Right ventricle myocardium superior (tissue), 1 donor: ENCODE measurements at regions not wholly inside any gene's neighbourhood (a gene's known extent, or its start where the extent isn't known, plus 50 kb on each side); places are given as distances from the start of the nearest gene placed in this dataset.
"Not testable (repeated sequence)": the region's sequence is repeated elsewhere in the genome, so short reads cannot be mapped to it uniquely, and the experiment has no call there.

Source experiments
- ATAC-seq: fragments of 200-7000 bp; cut with Tn5 transposase; one replicate; pipeline ENCODE4 v1.9.1; 2020; ENCODE audit warnings: mild to moderate bottlenecking; ENCODE audit not compliant: poor library complexity
- DNase-seq: peaks from one replicate; pipeline ENCODE4 v3.0.0-alpha.2; 2020
- intact Hi-C: fragments of 100-400 bp; cut with DNase I; formaldehyde crosslinking; loops from one replicate; pipeline ENCODE4 v1.11.2; 2022
- donor health status: DM: no; HTN: yes; CAD: no; lungs with severe emphysema.

DNA sequence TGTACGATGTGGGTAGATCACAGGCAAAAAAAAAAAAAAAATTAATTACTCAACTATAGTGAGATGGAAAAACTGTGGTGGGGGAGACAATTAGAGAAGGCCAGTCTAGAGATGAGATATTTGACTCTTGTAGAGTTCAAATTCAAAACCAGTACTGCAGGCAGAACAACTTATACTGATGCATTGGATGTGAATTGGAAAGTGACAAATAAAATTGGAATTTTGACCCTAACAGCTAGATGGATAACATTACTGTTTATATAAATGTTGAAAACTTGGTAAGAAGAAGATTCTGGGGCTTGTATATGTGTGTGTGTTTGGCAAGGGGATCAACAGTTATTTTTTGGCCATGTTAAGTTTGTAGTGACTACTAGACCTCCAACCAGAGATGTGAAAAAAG is 256.9 kb downstream of the RND3 start:
- DNase-seq, result no peak
- no peak for ATAC-seq
- intact Hi-C loops, result no loop called here

DNA sequence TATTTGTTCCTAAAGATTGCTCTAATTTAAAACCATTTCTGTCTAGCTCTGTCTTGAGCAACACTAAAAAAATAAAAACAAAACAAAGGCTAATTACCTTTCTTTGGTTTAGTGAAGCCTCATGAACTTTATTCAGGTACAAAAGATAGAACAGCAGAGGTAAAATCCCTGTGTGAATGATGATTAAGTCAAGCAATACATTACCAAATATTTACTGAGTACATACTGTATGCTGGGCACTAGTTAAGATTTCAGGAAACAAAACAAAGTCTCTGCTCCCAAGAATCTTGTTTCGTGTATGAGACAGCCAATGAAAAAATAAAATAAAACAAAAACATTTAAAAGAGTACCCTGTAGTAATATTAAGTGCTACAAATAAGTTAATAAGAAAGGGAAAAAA is 257.5 kb downstream of the RND3 start:
- intact Hi-C loops, result no loop called here
- DNase-seq (no peak), ATAC-seq (no peak)

DNA sequence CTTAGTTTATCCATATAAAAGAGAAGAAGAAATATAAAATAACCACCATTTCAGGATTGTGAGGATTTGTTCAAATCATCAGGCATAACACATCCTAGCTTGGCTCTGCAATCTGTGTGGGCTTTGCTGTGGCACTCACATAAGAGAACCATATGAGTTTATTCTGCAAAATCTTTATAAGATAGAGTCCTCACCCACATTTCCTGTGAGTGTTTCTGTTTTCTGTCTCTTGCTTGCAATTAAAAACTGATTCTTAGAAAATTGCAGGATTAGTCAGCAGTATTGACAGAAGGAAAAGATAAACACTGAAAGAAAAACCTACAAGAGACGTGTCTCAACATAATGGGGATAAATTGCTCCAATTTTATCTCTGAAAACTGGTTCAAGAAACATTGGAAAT is 258.5 kb downstream of the RND3 start:
- intact Hi-C loops, result no loop called here
- ATAC-seq (no peak), DNase-seq (no peak)

DNA sequence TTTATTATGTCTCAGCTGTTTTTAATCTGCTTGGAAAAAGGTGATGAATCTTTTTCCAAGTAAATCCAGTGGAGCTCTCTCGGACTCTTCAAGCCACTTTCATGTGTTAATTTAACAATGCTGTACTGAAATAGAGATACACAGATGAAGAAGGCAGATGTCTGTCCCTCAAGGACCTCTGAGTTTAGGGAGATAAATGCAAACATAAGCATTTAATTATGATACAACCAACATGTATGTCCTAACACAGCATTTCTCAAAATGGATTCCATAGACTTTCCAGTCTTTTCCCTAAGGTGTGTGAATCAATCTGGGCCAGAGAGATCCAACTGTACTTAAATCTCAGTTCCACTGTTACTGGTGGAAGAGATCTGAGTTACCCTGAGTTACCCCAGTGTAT is 262.4 kb downstream of the RND3 start:
- ATAC-seq (no peak), DNase-seq (no peak)
- intact Hi-C loops, result no loop called here

DNA sequence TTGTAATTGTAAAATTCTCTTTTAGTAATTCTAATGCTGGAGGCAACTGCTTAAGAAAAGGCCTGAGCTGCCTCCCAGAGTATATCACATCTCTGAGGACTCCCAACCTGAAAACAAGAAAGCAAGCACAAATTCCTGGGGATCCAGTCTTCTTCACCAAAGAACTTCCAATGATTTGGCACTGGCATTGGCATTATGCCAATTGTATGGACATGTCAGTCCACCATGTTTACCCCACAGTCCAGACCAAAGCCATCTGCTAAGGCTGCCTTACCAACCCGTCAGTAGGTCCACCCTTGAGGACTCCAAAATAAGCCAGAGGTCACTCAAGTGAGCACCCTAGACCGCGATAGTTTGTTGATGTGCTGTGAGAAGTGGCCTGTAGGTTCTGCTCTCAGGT is 263.1 kb downstream of the RND3 start:
- ATAC-seq, result no peak
- intact Hi-C loops, result no loop called here
- DNase-seq, result no peak

DNA sequence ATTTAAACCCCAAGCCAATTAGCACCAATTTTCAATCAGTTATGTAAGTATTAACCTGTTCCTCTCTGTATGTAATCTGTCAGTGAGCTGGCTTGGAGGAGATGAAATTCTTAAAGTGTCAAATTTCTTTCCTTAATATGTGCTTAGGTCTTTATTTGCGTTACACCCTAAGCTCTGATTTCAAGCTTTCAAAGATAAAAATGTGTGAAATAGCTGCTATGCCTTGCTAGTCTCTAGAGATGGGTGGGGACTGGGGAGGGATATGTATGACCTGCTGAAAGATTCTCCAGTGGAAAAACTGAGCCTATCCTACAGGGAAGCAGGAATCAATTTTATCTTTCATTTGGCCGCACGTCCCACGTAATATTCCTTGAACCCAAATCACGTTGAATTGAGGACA is 264.5 kb downstream of the RND3 start:
- DNase-seq, result no peak
- ATAC-seq, result no peak
- intact Hi-C loops, result no loop called here

DNA sequence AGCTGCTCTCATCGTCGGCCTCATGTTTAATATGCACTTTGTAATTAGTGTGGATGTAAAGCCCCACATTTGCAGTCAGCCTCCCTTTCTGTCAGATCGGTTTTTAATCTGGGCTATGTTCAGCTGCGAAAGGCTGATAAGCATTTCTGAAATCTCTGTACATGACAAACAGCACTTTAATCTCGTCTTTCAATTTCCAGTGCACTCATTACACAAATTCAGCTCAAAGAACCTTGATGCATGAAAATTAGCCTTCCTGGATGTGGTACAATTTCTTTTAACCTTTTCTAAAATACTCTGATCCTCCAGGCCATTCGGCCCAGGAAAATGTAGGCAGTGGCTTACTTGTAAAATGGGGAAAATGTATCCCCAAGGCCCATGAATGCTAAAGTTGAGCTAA is 265.1 kb downstream of the RND3 start:
- no peak for DNase-seq
- no peak for ATAC-seq
- intact Hi-C loops, result no loop called here

DNA sequence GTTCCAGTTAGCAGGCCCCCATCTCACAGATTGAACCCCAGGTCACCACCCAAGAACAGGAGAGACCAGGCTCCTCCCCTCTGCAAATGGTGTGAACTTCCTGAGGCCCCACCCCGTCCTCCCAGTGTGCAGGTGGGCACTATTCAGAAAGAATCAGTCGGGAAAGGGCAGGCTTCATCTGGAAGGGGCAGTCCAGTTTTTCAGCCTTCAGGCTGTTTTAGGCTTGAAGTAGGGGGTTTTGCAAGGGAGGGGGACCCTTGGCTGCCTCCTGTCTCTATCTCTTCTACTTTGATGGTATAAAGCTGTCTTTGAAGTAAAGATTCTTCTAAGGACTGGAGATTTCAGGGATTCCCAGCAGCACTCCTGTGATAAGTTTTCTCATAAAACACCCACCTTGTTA is 267.6 kb downstream of the RND3 start:
- ATAC-seq, result no peak
- intact Hi-C loops, result no loop called here
- DNase-seq, result no peak

DNA sequence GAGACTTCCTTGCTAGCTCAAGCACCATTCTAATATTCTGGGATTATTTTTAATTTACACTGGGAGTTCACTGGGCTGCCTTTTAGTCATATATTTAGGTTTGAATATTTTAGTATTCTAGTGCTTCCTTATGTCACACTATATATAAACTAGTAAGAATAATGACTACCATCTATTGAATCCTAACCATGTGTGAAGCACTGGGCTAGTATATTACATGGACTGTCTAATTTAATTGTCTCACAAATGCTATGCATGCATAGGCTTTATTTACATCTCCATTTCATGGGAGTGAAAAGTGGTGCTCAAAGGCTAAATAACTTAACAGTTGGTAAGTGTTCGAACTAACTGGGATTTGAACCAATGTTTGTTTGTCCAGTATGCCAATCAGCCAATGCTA is 272.4 kb downstream of the RND3 start:
- DNase-seq (no peak), ATAC-seq (no peak)
- intact Hi-C loops, result no loop called here

DNA sequence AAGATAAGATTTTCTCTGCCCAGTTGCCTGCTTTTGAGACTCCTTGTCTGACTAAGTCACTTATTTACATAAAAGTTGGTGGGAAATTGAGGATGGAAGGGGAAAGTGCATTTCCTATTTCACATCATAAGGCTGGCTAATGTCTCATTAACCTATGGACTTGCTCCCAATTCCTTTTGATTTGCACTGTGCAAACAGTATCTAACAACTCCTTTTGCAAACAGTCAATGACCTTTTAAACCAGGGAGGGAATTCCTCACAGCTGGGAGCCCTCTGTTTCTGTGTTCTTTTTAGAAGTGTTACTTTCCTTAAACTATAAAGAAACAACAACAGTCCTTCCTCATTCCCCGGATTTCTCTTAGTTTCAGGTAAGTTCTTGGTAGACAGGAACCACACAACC is 272.8 kb downstream of the RND3 start:
- intact Hi-C loops, result no loop called here
- ATAC-seq (no peak), DNase-seq (no peak)

DNA sequence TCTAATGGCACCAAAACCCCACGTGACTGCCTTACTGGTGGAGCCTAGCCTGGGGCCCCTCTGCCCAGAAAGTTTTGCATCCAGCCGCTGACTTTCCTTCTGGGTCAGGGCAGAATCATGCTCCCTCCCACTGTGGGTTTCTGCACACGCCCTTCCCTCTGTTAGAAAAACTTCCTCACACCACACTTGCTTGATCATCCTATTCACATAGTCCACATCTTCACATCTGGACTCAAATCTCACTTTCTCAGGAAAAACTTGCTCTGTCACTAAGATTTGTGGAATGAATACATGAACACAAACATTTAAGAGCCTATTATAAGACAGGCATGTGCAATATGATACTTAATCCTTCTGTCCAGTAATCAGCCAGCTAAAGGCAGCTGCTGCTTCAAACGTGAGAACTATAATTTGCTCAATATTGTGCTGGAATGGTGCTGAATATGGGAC is 274.7 kb downstream of the RND3 start:
- intact Hi-C loops, result no loop called here
- DNase-seq (no peak), ATAC-seq (no peak)

DNA sequence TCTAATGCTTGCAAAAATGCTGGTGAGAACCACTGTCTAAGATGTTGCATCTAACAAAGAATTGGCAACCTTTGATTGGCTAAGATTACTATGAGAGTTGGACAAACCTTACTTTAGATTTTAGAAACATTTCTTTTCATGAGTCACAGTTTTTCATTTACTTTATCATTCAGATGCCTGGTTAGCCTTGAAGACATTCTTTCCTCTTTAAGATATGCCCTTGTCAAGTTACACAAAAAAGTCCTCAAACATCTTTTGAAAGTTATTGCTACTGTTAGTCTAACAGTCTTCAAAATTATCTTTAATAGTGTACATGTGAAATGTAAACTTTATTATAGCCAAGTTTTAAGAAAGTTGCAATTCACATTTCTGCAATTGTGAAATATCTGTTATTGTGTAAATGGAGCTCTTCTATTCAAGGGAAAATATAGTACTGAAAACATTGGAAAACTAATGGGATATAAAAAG is 276.3 kb downstream of the RND3 start:
- DNase-seq, result no peak
- intact Hi-C loops, result no loop called here
- ATAC-seq, result no peak

DNA sequence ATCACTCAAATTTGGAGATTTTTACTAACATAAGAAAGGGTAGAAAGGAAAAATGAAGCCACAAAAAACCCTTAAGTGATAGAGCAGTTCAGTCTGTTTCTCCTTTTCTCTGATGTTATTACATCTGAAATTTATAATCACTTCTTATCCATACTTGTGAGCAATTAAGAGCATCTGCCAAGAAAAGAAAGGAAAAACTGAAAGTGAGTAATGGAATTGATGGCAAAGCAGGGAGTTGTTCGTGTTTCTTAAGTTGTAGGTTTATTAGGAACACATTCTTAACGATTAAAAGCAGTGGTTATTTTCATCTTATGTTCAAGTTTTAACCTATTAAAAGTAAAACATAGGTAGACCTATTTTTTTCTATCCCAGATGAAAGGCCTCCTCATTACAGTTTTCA is 277.7 kb downstream of the RND3 start:
- DNase-seq (no peak), ATAC-seq (no peak)
- intact Hi-C loops, result no loop called here

DNA sequence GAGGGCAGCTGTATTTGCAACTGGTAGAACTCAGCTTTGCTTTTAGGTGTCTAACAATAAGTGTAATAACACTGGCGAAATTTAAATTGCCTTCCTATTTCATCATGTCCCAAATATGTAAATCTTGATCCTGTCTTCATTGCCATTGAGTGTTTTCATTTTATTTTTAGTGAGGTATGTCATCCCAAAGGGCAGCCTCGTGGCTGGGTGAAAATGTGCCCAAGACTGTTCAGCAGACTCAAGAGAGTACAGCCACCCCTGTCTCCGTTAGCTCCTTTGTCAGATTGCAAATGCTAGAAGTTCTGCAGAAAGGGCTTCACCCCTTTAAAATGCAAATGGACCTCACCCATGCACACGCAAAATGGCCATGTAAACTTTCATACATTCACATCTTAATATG is 278.8 kb downstream of the RND3 start:
- intact Hi-C loops, result no loop called here
- no peak for DNase-seq
- no peak for ATAC-seq

DNA sequence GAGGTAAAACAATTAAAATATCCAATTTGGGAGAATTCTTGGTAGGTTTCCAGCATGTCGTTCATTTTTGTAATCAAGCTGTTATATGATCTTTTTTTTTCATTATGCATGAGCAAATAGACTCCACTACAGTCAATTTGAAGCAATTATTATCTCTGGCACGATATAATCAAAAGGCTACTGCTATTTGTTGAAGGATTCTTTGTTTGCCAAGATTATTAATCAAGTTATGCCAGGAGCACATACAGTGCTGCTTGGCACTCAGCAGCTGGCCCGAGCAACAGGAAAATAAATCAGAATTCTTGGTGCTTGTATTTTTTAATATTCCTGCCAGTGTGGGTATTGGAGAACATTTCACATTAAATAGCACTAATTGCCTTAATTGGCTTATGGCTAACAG is 279.5 kb downstream of the RND3 start:
- ATAC-seq, result no peak
- intact Hi-C loops, result no loop called here
- DNase-seq, result no peak

DNA sequence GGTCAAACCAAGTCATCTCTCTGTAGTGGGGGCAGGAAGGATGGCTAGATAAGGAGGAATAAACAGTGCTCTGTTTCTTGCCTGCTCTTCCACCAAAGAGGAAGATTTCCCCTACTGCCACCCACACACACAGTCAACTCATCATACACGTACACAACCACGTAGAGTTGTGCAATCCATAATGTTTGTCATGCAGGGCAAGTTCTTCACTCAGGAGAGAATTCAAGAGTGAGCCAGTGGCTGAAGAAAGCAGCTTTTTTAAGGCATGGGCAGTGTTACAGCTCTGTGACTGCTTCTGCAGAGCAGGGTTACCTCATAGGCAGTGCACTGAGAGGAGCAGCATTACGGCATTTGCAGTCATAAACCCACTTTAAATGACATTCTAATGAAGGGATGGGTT is 283.0 kb downstream of the RND3 start:
- ATAC-seq (peak; percentile 29), DNase-seq (no peak)
- intact Hi-C loops, result no loop called here

DNA sequence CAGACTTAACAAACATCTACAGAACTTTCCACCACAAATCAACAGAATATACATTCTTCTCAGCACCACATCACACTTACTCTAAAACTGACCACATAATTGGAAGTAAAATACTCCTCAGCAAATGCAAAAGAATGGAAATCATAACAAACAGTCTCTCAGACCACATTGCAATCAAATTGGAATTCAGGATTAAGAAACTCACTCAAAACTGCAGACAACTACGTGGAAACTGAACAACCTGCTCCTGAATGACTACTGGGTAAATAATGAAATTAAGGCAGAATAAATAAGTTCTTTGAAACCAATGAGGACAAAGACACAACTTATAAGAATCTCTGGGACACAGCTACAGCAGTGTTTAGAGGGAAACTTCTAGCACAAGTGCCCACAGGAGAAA is 292.7 kb downstream of the RND3 start:
- DNase-seq, ATAC-seq, intact Hi-C loops: not testable (repeated sequence)

DNA sequence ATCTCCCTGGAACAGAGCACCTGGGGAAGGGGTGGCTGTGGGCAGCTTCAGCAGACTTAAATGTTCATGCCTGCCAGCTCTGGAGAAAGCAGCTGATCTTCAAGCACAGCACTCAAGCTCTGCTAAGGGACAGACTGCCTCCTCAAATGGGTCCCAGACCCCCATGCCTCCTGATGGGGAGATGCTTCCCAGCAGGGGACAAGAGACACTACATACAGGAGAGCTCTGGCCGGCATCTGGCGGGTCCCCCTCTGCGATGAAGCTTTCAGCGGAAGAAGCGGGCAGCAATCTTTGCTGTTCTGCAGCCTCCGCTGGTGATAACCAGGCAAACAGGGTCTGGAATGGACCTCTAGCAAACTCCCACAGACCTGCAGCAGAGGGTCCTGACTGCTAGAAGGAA is 294.8 kb downstream of the RND3 start:
- no peak for ATAC-seq
- intact Hi-C loops, result no loop called here
- DNase-seq, result no peak

DNA sequence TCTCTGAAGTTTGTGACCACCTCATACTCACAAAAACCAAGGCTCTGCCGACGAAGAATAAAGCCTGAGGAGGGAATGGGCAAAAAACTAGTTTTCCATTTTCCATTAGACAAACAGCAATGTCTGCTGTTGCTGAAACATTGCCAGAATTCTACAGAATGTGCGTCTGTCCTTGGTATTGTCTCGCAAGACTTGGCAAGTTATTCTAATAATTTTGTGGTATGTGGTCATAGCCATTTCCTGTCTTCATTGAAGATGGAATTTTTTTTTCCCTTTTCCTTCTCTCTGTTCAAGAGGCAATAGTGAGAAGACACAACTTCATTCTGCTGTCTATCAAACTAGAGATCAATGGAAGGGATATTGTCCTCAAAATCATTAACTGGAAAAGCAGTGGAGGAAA is 296.1 kb downstream of the RND3 start:
- ATAC-seq (no peak), DNase-seq (no peak)
- intact Hi-C loops, result no loop called here

DNA sequence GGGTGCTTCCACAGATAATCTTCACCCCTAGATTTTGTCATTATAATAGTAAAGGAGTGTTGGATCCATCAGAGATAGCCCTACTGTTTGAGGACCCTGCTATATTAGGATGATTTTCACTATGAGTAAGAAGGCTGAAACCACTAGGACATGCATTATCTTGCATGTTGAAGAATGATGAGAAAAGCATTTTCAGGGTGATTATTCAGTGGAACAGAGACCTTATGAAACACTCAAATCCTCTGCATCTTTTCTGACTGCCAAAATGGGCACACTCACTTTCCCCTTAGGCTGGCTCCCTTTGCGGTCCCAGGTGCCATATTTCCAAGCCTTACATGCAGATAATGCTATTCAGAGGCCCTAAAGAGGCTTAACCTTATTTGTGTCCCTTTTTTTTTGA is 296.9 kb downstream of the RND3 start:
- intact Hi-C loops, result no loop called here
- no peak for ATAC-seq
- DNase-seq, result no peak

DNA sequence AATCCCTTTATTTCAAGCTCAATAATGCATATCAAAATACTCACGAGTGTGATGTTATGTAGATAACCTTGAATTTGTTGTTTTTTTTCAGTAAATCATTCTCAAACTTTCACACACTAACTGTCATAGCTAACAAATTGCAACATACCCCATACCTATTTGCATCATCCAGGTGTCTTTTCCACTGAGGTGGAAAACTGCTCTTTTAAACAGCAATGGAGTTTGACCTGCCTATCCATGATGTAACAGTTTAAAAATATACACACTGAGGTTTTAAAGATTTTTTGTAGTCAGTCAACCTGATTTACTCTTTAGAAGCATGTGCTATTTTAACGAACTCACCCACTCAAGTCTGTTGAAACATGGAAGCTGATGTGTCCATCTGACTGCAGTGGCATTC is 298.7 kb downstream of the RND3 start:
- DNase-seq, result no peak
- ATAC-seq, result no peak
- intact Hi-C loops, result no loop called here

DNA sequence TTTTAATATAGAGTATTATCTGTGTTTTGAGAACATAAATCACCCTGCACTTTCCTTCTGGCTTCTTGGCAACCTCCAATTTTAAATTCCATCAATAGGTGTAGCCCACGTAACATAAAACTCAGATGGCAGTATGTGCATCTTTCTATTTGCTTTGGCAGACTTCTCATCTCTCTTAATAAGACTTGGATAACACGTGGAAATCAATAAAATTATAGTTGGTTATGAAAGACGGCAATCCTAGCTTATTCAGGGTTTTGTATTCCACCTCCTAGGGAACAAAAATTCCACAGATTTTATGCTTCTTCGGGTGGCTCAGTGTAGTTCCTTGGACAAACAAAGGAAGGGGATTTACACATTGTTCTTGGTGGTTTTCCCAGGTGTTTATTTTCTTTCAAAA is 299.3 kb downstream of the RND3 start:
- ATAC-seq (no peak), DNase-seq (no peak)
- intact Hi-C loops, result no loop called here
